HG03064 (cell line): ENCODE measurements at regions not wholly inside any gene's neighbourhood (a gene's known extent, or its start where the extent isn't known, plus 50 kb on each side); places are given as distances from the start of the nearest gene placed in this dataset.
"Not testable (repeated sequence)": the region's sequence is repeated elsewhere in the genome, so short reads cannot be mapped to it uniquely, and the experiment has no call there.

Source experiments
- ATAC-seq: cut with Tn5 transposase; IDR thresholded peaks from one replicate; pipeline ENCODE4 v1.9.1; 2021; ENCODE audit warnings: low read depth; ENCODE audit not compliant: unreplicated experiment

GRCh38 chr4:10281996-10282395 lies 165.4 kb upstream of the WDR1 start:
- ATAC-seq, result no peak

GRCh38 chr4:10279261-10279660 lies 162.7 kb upstream of the WDR1 start:
- no peak for ATAC-seq

- no peak for ATAC-seq
These were observed 161.5 kb upstream of the WDR1 start for GRCh38 chr4:10278071-10278470.

- ATAC-seq, result no peak
These were observed 159.6 kb upstream of the WDR1 start for GRCh38 chr4:10276152-10276551.

GRCh38 chr4:10275696-10276095 lies 159.1 kb upstream of the WDR1 start:
- no peak for ATAC-seq

GRCh38 chr4:10273030-10273429 lies 156.4 kb upstream of the WDR1 start:
- ATAC-seq, result no peak

- ATAC-seq, result no peak
These were observed 155.9 kb upstream of the WDR1 start for GRCh38 chr4:10272511-10272910.

- no peak for ATAC-seq
These were observed 150.5 kb upstream of the WDR1 start for GRCh38 chr4:10267066-10267465.

GRCh38 chr4:10260777-10261176 lies 144.2 kb upstream of the WDR1 start:
- ATAC-seq, result no peak

- ATAC-seq, result no peak
These were observed 143.4 kb upstream of the WDR1 start for GRCh38 chr4:10259976-10260375.

- no peak for ATAC-seq
These were observed 139.6 kb upstream of the WDR1 start for GRCh38 chr4:10256203-10256602.

GRCh38 chr4:10253765-10254164 lies 137.2 kb upstream of the WDR1 start:
- ATAC-seq, result no peak

GRCh38 chr4:10245751-10246150 lies 129.2 kb upstream of the WDR1 start:
- ATAC-seq, result no peak

- ATAC-seq, result no peak
These were observed 127.3 kb upstream of the WDR1 start for GRCh38 chr4:10243856-10244255.

- no peak for ATAC-seq
These were observed 124.1 kb upstream of the WDR1 start for GRCh38 chr4:10240691-10241090.

GRCh38 chr4:10239982-10240654 lies 123.5 kb upstream of the WDR1 start:
- ATAC-seq, result no peak

GRCh38 chr4:10237131-10237530 lies 120.5 kb upstream of the WDR1 start:
- no peak for ATAC-seq

- no peak for ATAC-seq
These were observed 115.5 kb upstream of the WDR1 start for GRCh38 chr4:10232114-10232513.

GRCh38 chr4:10226756-10227155 lies 110.2 kb upstream of the WDR1 start:
- no peak for ATAC-seq

GRCh38 chr4:10225096-10225495 lies 108.5 kb upstream of the WDR1 start:
- ATAC-seq, result no peak

GRCh38 chr4:10223782-10224181 lies 107.2 kb upstream of the WDR1 start:
- no peak for ATAC-seq

- not testable (repeated sequence) for ATAC-seq
These were observed 96.9 kb upstream of the WDR1 start for GRCh38 chr4:10213481-10213880.

- ATAC-seq, result no peak
These were observed 96.3 kb upstream of the WDR1 start for GRCh38 chr4:10212901-10213300.
